Prostate gland (tissue), 2 donors: ENCODE measurements at regions not wholly inside any gene's neighbourhood (a gene's known extent, or its start where the extent isn't known, plus 50 kb on each side); places are given as distances from the start of the nearest gene placed in this dataset.

Experiments used
- DNase-seq: peaks from one replicate; pipeline ENCODE4 v3.0.0-alpha.2; 2019; ENCODE audit warnings: low spot score
- H3K27ac ChIP-seq, 2 donors: fragments of 200-600 bp; sonication (generic); 2 replicates each; pipeline ENCODE4 v1.5.1; 2017 to 2019
- H3K27me3 ChIP-seq: fragments of 200-600 bp; sonication (generic); replicated peaks from 2 replicates; pipeline ENCODE4 v1.5.1; 2019; ENCODE audit not compliant: insufficient read depth
- H3K36me3 ChIP-seq, 2 donors: fragments of 200-600 bp; sonication (generic); 1 replicate in 1 of 2; 2 replicates in 1 of 2; pipeline versions ENCODE4 v1.5.1 to v1.8.1; 2017 to 2019
- H3K4me1 ChIP-seq: fragments of 200-600 bp; sonication (generic); replicated peaks from 2 replicates; pipeline ENCODE4 v1.5.1; 2019
- H3K4me3 ChIP-seq, 2 donors: fragments of 200-600 bp; sonication (generic); 2 replicates each; pipeline ENCODE4 v1.5.1; 2017 to 2019
- H3K9me3 ChIP-seq: fragments of 200-600 bp; sonication (generic); 2 replicates; pipeline ENCODE4 v1.5.1; 2017
- CTCF ChIP-seq, 4 experiments: fragments of 200-600 bp in 2 of 4; fragments of 450-650 bp in 2 of 4; sonication (generic) in 2 of 4; IDR thresholded peaks; 1 replicate in 3 of 4; 2 replicates in 1 of 4; pipeline ENCODE4 v1.5.1; 2016 to 2019; ENCODE audit warnings: antibody characterized with exemption in 4 of 4, mild to moderate bottlenecking in 2 of 4, moderate library complexity in 2 of 4
- POLR2A ChIP-seq: fragments of 450-650 bp; IDR thresholded peaks from one replicate; pipeline ENCODE4 v1.6.1; 2016; ENCODE audit warnings: antibody characterized with exemption, mild to moderate bottlenecking
- POLR2AphosphoS5 ChIP-seq: sonication (generic); formaldehyde crosslinking; IDR thresholded peaks from one replicate; pipeline ENCODE4 v1.6.1; 2017; ENCODE audit warnings: antibody characterized with exemption
- WGBS: methylation state at CpG from one replicate; pipeline ENCODE4 v1.1.5; 2018; 5-methylcytosine and 5-hydroxymethylcytosine counted together
- intact Hi-C: fragments of 100-400 bp; cut with DNase I; formaldehyde crosslinking; loops from one replicate; pipeline ENCODE4 v1.14.2; 2022

GRCh38 chr6:44722736-44723135 is 335.2 kb downstream of the CDC5L start:
- no peak for TF ChIP-seq POLR2AphosphoS5
- TF ChIP-seq POLR2A: no peak
- no peak for TF ChIP-seq CTCF (IDR thresholded peaks at IDR 0.05)
- no peaks in the 10 kb centered on the region for H3K9me3 ChIP-seq
- H3K36me3 ChIP-seq: no peaks in the 10 kb centered on the region
- WGBS: 86% methylated on average over 1 of the region's 1 CpG
- H3K27ac ChIP-seq: peak overlapping the region in 1 of 2 donors; percentile 44
- H3K4me3 ChIP-seq: no peak overlapping the region
- intact Hi-C loops: no loop called here
- no peaks in the 10 kb centered on the region for H3K27me3 ChIP-seq
- no peak for DNase-seq
- H3K4me1 ChIP-seq: peaks cover 5% of the 10 kb centered on the region

DNA sequence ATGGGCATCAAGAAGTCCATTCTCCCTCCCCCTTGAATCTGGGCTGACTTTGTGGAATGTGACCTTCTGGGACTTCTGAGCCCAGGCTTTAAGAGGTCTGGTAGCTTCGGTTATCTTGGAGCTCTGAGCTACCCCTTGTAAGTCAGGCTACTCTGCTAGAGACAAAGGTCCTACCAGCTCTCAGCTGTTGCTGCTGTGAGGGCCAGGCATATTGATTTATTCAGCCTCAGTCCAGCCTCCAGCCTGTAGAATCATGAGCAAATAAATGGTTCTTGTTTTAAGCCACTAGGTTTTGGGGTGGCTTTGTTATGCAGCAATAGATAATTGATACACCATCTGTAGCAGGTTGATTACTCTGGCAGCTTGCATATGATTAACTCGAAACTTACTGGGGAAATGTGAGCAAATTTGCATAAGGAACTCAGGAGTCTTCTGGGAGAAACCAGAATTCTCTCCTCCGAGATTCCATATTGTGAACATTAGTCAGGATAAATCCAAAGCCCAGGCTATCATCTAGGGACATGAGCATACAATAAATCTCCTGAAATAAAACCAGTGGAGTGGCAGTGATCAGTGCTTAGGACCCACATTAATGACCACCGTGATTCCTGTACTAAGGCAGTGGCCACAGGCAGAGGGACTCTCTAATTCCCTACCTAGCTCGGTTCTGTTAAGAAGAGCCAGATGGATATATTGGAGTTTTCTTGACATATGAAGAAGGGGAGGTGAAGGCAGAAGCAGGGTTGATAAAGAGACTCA is 336.1 kb downstream of the CDC5L start:
- 89% methylated on average over 5 of the region's 5 CpGs for WGBS
- H3K36me3 ChIP-seq: no peaks in the 10 kb centered on the region
- no peak for DNase-seq
- intact Hi-C loops: no loop called here
- peak overlapping the region in 1 of 2 donors; percentile 44 for H3K27ac ChIP-seq
- TF ChIP-seq CTCF (IDR thresholded peaks at IDR 0.05) (no peak), POLR2AphosphoS5 (no peak), POLR2A (no peak)
- no peaks in the 10 kb centered on the region for H3K9me3 ChIP-seq
- H3K27me3 ChIP-seq: no peaks in the 10 kb centered on the region
- no peak overlapping the region for H3K4me3 ChIP-seq
- peaks cover 5% of the 10 kb centered on the region for H3K4me1 ChIP-seq

DNA sequence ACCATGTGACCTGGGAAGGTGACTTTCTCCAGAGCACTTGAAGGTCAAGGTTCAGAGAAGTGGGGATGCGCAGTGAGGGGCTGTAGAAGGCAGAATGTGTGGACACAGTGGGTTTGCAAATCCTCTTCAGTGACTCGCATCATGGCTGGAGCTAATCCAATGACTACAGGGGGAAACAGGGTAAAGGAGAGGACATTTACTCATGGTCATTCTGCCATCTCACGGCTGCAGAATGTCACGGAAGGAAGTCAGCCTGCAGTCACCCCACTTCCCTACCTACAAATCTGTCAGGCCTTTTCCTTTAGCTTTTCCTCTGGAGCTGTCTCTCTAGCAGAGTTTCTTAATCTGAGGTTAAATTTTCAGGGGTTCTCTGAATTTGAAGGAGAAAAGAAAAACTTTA is 337.6 kb downstream of the CDC5L start:
- intact Hi-C loops: no loop called here
- Histone ChIP-seq H3K9me3 (no peaks in the 10 kb centered on the region), H3K36me3 (no peaks in the 10 kb centered on the region), H3K4me1 (peaks cover 5% of the 10 kb centered on the region), H3K4me3 (no peak overlapping the region), H3K27me3 (no peaks in the 10 kb centered on the region), H3K27ac (peak overlapping the region in 1 of 2 donors; percentile 19)
- no peak for DNase-seq
- TF ChIP-seq POLR2A (no peak), POLR2AphosphoS5 (no peak), CTCF (IDR thresholded peaks at IDR 0.05) (no peak)
- 83% methylated on average over 4 of the region's 4 CpGs for WGBS

- Histone ChIP-seq H3K4me1 (peaks cover 15% of the 10 kb centered on the region), H3K27me3 (no peaks in the 10 kb centered on the region), H3K4me3 (no peak overlapping the region), H3K27ac (no peak overlapping the region), H3K36me3 (no peaks in the 10 kb centered on the region), H3K9me3 (no peaks in the 10 kb centered on the region)
- peak; percentile 63 for DNase-seq
- intact Hi-C loops: no loop called here
- WGBS: 83% methylated on average over 44 of the region's 44 CpGs
- TF ChIP-seq POLR2AphosphoS5 (no peak), CTCF (IDR thresholded peaks at IDR 0.05) (no peak), POLR2A (no peak)
Measured at GRCh38 chr6:44727651-44728630, 340.4 kb downstream of the CDC5L start.
